ENCODE measurements at regions not wholly inside any gene's neighbourhood (a gene's known extent, or its start where the extent isn't known, plus 50 kb on each side); places are given as distances from the start of the nearest gene placed in this dataset.

DNA sequence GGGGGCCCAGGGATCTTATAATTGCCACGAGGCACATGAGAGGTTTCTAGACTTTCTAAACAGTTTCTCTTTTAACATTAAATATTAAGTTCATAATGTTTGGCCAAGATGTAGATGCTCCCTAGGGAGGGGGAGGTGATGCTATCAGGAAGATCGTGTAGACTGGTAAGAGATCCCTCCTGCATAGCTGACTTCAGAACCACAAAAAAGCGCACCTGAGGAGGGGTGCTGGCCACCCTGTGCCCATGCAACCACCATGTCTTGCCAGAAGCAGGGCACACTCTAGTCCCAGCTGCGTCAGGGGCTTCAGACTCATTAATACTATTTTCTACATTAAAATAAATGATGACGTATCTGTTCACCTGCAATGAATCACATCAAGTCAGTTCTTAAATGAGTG, 103.4 kb upstream of the SLC35G4 start:
- no peaks in the 10 kb centered on the region for H3K27me3 ChIP-seq (ENCODE audit: low read depth, low read length)
- no peaks in the 10 kb centered on the region for H3K36me3 ChIP-seq (ENCODE audit: control insufficient read depth in 1 of 2, insufficient read depth in 2 of 2, low read length in 2 of 2)
- no peaks in the 10 kb centered on the region for H3K9me3 ChIP-seq (ENCODE audit: control insufficient read depth in 1 of 2, low read length in 2 of 2)
- H3K4me1 ChIP-seq (ENCODE audit: control insufficient read depth in 1 of 2, insufficient read depth in 2 of 2, low read length in 2 of 2) = no peaks in the 10 kb centered on the region
- H3K4me3 ChIP-seq (ENCODE audit: low read depth in 1 of 2, low read length in 2 of 2) = no peak overlapping the region
- H3K27ac ChIP-seq (ENCODE audit: low read length) = no peak overlapping the region

- Histone ChIP-seq H3K27ac (ENCODE audit: low read length) (no peak overlapping the region), H3K9me3 (ENCODE audit: control insufficient read depth in 1 of 2, low read length in 2 of 2) (no peaks in the 10 kb centered on the region), H3K4me3 (ENCODE audit: low read depth in 1 of 2, low read length in 2 of 2) (no peak overlapping the region)
Measured at GRCh38 chr18:11504962-11505361, 104.4 kb upstream of the SLC35G4 start.

GRCh38 chr18:11502368-11502767, 107.0 kb upstream of the SLC35G4 start:
- no peaks in the 10 kb centered on the region for H3K36me3 ChIP-seq (ENCODE audit: control insufficient read depth in 1 of 2, insufficient read depth in 2 of 2, low read length in 2 of 2)
- H3K9me3 ChIP-seq (ENCODE audit: control insufficient read depth in 1 of 2, low read length in 2 of 2) = no peaks in the 10 kb centered on the region
- H3K4me3 ChIP-seq (ENCODE audit: low read depth in 1 of 2, low read length in 2 of 2) = no peak overlapping the region
- no peaks in the 10 kb centered on the region for H3K27me3 ChIP-seq (ENCODE audit: low read depth, low read length)
- H3K27ac ChIP-seq (ENCODE audit: low read length) = no peak overlapping the region
- no peaks in the 10 kb centered on the region for H3K4me1 ChIP-seq (ENCODE audit: control insufficient read depth in 1 of 2, insufficient read depth in 2 of 2, low read length in 2 of 2)

More at GRCh38 chr18:11504962-11505361, 104.4 kb upstream of the SLC35G4 start:
- H3K27me3 ChIP-seq (ENCODE audit: low read depth, low read length) = no peaks in the 10 kb centered on the region
- no peaks in the 10 kb centered on the region for H3K4me1 ChIP-seq (ENCODE audit: control insufficient read depth in 1 of 2, insufficient read depth in 2 of 2, low read length in 2 of 2)
- no peaks in the 10 kb centered on the region for H3K36me3 ChIP-seq (ENCODE audit: control insufficient read depth in 1 of 2, insufficient read depth in 2 of 2, low read length in 2 of 2)

GRCh38 chr18:11501352-11501751, 108.0 kb upstream of the SLC35G4 start:
- no peaks in the 10 kb centered on the region for H3K36me3 ChIP-seq (ENCODE audit: control insufficient read depth in 1 of 2, insufficient read depth in 2 of 2, low read length in 2 of 2)
- H3K9me3 ChIP-seq (ENCODE audit: control insufficient read depth in 1 of 2, low read length in 2 of 2) = no peaks in the 10 kb centered on the region
- H3K27me3 ChIP-seq (ENCODE audit: low read depth, low read length) = no peaks in the 10 kb centered on the region
- no peaks in the 10 kb centered on the region for H3K4me1 ChIP-seq (ENCODE audit: control insufficient read depth in 1 of 2, insufficient read depth in 2 of 2, low read length in 2 of 2)
- H3K27ac ChIP-seq (ENCODE audit: low read length) = no peak overlapping the region
- no peak overlapping the region for H3K4me3 ChIP-seq (ENCODE audit: low read depth in 1 of 2, low read length in 2 of 2)

- Histone ChIP-seq H3K9me3 (ENCODE audit: control insufficient read depth in 1 of 2, low read length in 2 of 2) (no peaks in the 10 kb centered on the region), H3K4me1 (ENCODE audit: control insufficient read depth in 1 of 2, insufficient read depth in 2 of 2, low read length in 2 of 2) (no peaks in the 10 kb centered on the region), H3K36me3 (ENCODE audit: control insufficient read depth in 1 of 2, insufficient read depth in 2 of 2, low read length in 2 of 2) (no peaks in the 10 kb centered on the region), H3K27me3 (ENCODE audit: low read depth, low read length) (no peaks in the 10 kb centered on the region), H3K4me3 (ENCODE audit: low read depth in 1 of 2, low read length in 2 of 2) (no peak overlapping the region), H3K27ac (ENCODE audit: low read length) (no peak overlapping the region)
Measured at GRCh38 chr18:11500153-11501122, 109.0 kb upstream of the SLC35G4 start.

GRCh38 chr18:11498821-11499220, 110.6 kb upstream of the SLC35G4 start:
- no peaks in the 10 kb centered on the region for H3K36me3 ChIP-seq (ENCODE audit: control insufficient read depth in 1 of 2, insufficient read depth in 2 of 2, low read length in 2 of 2)
- H3K4me1 ChIP-seq (ENCODE audit: control insufficient read depth in 1 of 2, insufficient read depth in 2 of 2, low read length in 2 of 2) = no peaks in the 10 kb centered on the region
- H3K4me3 ChIP-seq (ENCODE audit: low read depth in 1 of 2, low read length in 2 of 2) = no peak overlapping the region
- no peak overlapping the region for H3K27ac ChIP-seq (ENCODE audit: low read length)
- no peaks in the 10 kb centered on the region for H3K9me3 ChIP-seq (ENCODE audit: control insufficient read depth in 1 of 2, low read length in 2 of 2)
- H3K27me3 ChIP-seq (ENCODE audit: low read depth, low read length) = no peaks in the 10 kb centered on the region

DNA sequence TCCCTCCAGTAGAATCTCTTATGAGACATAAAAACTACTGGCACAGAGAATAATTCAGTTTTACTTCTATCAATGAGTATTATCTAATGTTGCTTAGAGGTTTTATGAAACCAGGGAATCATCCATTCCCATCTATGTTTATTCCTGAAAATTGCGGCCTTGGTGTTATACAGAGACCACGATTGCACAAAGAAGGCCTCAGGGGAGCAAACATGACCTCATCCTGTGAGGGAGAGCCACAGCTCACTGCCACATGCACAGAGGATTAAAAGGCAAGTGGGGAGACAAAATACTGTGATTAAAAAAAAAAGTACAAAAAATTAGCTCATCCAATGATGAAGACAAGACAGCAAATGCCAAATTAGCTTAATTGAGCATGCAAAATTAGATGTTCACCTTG, 111.8 kb upstream of the SLC35G4 start:
- Histone ChIP-seq H3K9me3 (ENCODE audit: control insufficient read depth in 1 of 2, low read length in 2 of 2) (no peaks in the 10 kb centered on the region), H3K4me3 (ENCODE audit: low read depth in 1 of 2, low read length in 2 of 2) (no peak overlapping the region), H3K27ac (ENCODE audit: low read length) (no peak overlapping the region), H3K36me3 (ENCODE audit: control insufficient read depth in 1 of 2, insufficient read depth in 2 of 2, low read length in 2 of 2) (no peaks in the 10 kb centered on the region), H3K27me3 (ENCODE audit: low read depth, low read length) (no peaks in the 10 kb centered on the region), H3K4me1 (ENCODE audit: control insufficient read depth in 1 of 2, insufficient read depth in 2 of 2, low read length in 2 of 2) (no peaks in the 10 kb centered on the region)

DNA sequence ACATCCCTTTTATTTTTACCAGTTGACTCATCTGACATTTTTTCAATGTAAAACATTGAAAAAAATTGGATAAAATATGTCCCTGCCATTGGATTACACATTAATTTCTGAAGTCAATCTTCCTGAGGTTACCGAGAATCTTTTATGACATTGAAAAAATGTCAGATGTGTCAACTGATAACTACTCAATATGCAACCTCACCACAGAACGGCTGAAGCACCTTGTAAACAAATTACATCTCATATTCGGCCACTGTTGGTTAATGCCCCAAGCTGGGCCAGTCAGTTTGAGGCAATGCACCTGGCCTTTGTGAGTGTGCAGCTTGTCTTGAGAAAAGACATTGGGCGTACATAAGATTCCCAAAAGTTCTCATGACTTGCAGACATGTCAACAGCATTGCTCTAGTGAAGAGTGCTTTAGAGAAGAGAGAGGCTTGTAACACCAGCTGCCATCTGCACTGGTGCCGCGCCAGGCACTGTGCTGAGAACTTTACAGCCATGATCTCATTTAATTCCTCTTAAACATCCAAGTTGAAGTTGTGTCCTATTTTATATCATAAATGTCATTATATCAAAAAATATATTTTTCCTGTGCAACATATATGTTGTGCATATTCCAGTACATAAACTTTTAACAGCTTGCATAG, 112.7 kb upstream of the SLC35G4 start:
- Histone ChIP-seq H3K27ac (ENCODE audit: low read length) (no peak overlapping the region), H3K36me3 (ENCODE audit: control insufficient read depth in 1 of 2, insufficient read depth in 2 of 2, low read length in 2 of 2) (no peaks in the 10 kb centered on the region), H3K4me1 (ENCODE audit: control insufficient read depth in 1 of 2, insufficient read depth in 2 of 2, low read length in 2 of 2) (no peaks in the 10 kb centered on the region), H3K27me3 (ENCODE audit: low read depth, low read length) (no peaks in the 10 kb centered on the region), H3K4me3 (ENCODE audit: low read depth in 1 of 2, low read length in 2 of 2) (no peak overlapping the region), H3K9me3 (ENCODE audit: control insufficient read depth in 1 of 2, low read length in 2 of 2) (no peaks in the 10 kb centered on the region)

DNA sequence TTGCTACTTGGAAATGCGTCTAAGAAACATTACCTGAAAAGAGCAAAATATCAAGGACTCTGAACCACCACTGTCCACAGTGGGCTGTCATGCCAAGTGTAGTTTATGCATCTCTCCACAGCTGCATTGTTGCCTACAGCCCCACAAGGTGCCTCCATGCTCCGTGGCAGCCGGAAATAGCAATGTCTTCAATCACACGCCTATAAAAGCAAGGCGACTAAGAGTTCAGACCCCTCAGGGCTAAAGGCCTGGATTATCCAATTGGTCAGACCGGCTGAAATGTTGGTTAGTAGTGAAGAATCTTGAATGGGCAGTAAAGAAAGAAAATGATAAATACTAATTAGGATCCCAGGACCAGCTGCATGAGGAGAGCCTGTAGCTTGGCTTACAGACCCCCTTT, 114.0 kb upstream of the SLC35G4 start:
- H3K4me1 ChIP-seq (ENCODE audit: control insufficient read depth in 1 of 2, insufficient read depth in 2 of 2, low read length in 2 of 2) = no peaks in the 10 kb centered on the region
- no peaks in the 10 kb centered on the region for H3K9me3 ChIP-seq (ENCODE audit: control insufficient read depth in 1 of 2, low read length in 2 of 2)
- no peak overlapping the region for H3K27ac ChIP-seq (ENCODE audit: low read length)
- no peaks in the 10 kb centered on the region for H3K27me3 ChIP-seq (ENCODE audit: low read depth, low read length)
- H3K36me3 ChIP-seq (ENCODE audit: control insufficient read depth in 1 of 2, insufficient read depth in 2 of 2, low read length in 2 of 2) = no peaks in the 10 kb centered on the region
- H3K4me3 ChIP-seq (ENCODE audit: low read depth in 1 of 2, low read length in 2 of 2) = no peak overlapping the region

DNA sequence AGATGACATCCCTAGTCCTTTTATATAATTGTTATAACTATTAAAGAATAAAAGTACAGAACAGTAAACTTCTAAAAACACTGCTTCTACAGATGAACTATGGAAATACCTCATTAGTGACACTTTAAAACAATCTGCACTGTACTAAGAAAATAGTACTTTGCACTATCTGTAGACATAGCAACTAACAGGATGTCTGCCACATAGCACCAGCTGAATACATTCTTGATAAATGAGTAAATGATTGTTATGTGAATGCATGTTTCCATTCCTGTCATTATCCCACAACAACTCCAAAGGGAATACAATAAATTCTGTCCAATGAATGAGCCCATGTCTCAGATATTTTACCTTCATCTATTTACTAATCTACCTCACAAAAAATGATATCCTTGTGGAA, 115.3 kb upstream of the SLC35G4 start:
- no peaks in the 10 kb centered on the region for H3K4me1 ChIP-seq (ENCODE audit: control insufficient read depth in 1 of 2, insufficient read depth in 2 of 2, low read length in 2 of 2)
- no peak overlapping the region for H3K4me3 ChIP-seq (ENCODE audit: low read depth in 1 of 2, low read length in 2 of 2)
- H3K36me3 ChIP-seq (ENCODE audit: control insufficient read depth in 1 of 2, insufficient read depth in 2 of 2, low read length in 2 of 2) = no peaks in the 10 kb centered on the region
- H3K9me3 ChIP-seq (ENCODE audit: control insufficient read depth in 1 of 2, low read length in 2 of 2) = no peaks in the 10 kb centered on the region
- H3K27ac ChIP-seq (ENCODE audit: low read length) = no peak overlapping the region
- H3K27me3 ChIP-seq (ENCODE audit: low read depth, low read length) = no peaks in the 10 kb centered on the region

DNA sequence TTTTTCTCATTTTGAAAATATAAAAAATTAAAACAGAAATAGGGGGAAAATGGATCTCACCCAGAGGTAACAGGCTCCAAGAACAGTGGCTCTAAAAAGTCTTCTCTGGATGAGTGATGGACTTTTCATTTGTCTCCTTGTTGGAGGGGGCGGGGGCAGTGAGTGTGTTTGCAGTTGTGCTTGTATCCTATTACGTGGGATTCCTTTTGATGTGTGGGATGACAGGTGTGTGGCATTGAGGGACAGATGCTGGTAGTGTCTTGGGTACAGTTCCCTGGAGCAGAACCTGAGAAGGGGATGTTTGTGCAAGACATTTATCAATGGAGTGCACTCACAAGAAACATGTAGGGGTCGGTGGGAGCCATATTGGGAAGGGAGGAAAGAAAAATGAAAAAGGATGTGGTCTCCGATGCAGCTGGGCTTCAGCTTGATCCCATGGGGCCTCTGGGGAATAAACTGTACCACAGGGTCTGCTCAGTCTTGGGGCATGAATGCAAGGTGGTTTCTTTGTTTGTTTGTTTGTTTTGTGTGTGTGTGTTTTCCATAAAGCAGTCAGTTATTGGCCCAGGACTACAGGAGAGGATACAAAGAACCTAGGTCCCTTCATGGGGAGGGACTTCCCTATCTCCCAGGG, 120.0 kb upstream of the SLC35G4 start:
- H3K36me3 ChIP-seq (ENCODE audit: control insufficient read depth in 1 of 2, insufficient read depth in 2 of 2, low read length in 2 of 2) = no peaks in the 10 kb centered on the region
- H3K27me3 ChIP-seq (ENCODE audit: low read depth, low read length) = no peaks in the 10 kb centered on the region
- no peak overlapping the region for H3K27ac ChIP-seq (ENCODE audit: low read length)
- H3K4me1 ChIP-seq (ENCODE audit: control insufficient read depth in 1 of 2, insufficient read depth in 2 of 2, low read length in 2 of 2) = no peaks in the 10 kb centered on the region
- no peaks in the 10 kb centered on the region for H3K9me3 ChIP-seq (ENCODE audit: control insufficient read depth in 1 of 2, low read length in 2 of 2)
- H3K4me3 ChIP-seq (ENCODE audit: low read depth in 1 of 2, low read length in 2 of 2) = no peak overlapping the region

All from muscle layer of duodenum (tissue), 2 donors.